ENCODE measurements at regions not wholly inside any gene's neighbourhood (a gene's known extent, or its start where the extent isn't known, plus 50 kb on each side); places are given as distances from the start of the nearest gene placed in this dataset.

DNA sequence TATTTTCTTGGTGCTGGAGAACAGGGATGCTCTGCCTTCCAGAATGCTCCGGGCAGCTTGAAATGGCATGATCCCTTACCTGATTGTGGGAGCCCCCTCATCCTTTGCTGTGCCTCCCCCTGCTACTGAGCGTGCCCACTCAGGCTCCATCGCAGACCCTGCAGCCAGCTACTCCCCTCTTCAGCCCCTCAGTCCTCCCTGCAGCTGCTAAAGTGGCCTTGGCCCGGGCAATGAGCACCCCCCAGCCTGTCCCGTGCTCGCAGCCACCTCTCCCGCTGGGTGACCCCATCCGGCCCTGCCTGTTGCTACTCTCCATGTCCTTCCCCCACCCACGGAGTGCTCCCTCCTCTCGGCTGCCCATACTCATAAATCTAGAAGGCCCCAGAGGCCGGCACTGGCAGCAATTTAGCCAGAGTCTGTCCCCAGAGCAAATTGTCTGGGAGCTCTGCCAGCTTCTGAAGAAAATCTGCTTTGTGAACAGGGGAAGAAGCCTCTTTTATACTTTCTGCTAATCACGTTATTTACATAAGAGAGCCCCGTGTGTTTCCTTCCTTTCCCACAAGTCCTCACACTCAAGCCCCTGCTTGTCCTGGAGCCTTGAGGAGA lies 143.7 kb upstream of the FRMD6 start:
- no peak overlapping the region for H3K4me3 ChIP-seq (ENCODE audit: low read depth, low read length)
- no peak for TF ChIP-seq CTCF (IDR thresholded peaks at IDR 0.05; ENCODE audit: insufficient read depth, low read depth, low read length)
- peak; percentile 56 for DNase-seq (ENCODE audit: low read depth)

GRCh38 chr14:51511265-51511664 lies 140.4 kb upstream of the FRMD6 start:
- DNase-seq (ENCODE audit: low read depth): no peak
- no peak for TF ChIP-seq CTCF (IDR thresholded peaks at IDR 0.05; ENCODE audit: insufficient read depth, low read depth, low read length)
- H3K4me3 ChIP-seq (ENCODE audit: low read depth, low read length): no peak overlapping the region

- DNase-seq (ENCODE audit: low read depth): no peak
- H3K4me3 ChIP-seq (ENCODE audit: low read depth, low read length): no peak overlapping the region
- TF ChIP-seq CTCF (IDR thresholded peaks at IDR 0.05; ENCODE audit: insufficient read depth, low read depth, low read length): no peak
These were observed 139.4 kb upstream of the FRMD6 start for GRCh38 chr14:51512316-51512715.

GRCh38 chr14:51513281-51513680 lies 138.4 kb upstream of the FRMD6 start:
- DNase-seq (ENCODE audit: low read depth): no peak
- no peak for TF ChIP-seq CTCF (IDR thresholded peaks at IDR 0.05; ENCODE audit: insufficient read depth, low read depth, low read length)
- H3K4me3 ChIP-seq (ENCODE audit: low read depth, low read length): no peak overlapping the region

DNA sequence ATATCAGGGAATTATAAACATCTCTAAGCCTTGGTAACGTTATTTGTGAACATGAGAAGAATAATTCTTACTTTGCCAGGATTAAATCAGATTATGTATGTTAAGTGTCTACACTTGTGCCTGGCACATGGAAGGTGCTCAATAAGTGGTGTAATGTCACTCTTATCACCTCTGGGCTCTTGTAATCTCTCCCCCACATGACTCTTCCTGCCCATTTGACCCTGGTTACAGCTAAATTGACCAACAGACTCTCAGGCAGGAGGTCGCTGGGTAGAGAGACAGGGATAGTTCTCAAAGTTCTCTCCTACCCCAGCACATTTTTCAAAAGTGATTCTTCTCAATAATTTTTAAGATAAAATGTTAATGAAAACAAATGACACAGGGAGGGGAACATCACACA lies 137.8 kb upstream of the FRMD6 start:
- no peak overlapping the region for H3K4me3 ChIP-seq (ENCODE audit: low read depth, low read length)
- TF ChIP-seq CTCF (IDR thresholded peaks at IDR 0.05; ENCODE audit: insufficient read depth, low read depth, low read length): no peak
- DNase-seq (ENCODE audit: low read depth): no peak

- no peak for TF ChIP-seq CTCF (IDR thresholded peaks at IDR 0.05; ENCODE audit: insufficient read depth, low read depth, low read length)
- DNase-seq (ENCODE audit: low read depth): no peak
- H3K4me3 ChIP-seq (ENCODE audit: low read depth, low read length): no peak overlapping the region
These were observed 136.1 kb upstream of the FRMD6 start for GRCh38 chr14:51515611-51516010.
